GM12874 (cell line): ENCODE measurements at regions not wholly inside any gene's neighbourhood (a gene's known extent, or its start where the extent isn't known, plus 50 kb on each side); places are given as distances from the start of the nearest gene placed in this dataset.

ENCODE experiments used
- CTCF ChIP-seq: IDR thresholded peaks from 2 replicates; pipeline ENCODE4 v1.5.1; 2011; ENCODE audit warnings: low read depth, mild to moderate bottlenecking, control low read depth, low read length, moderate library complexity; ENCODE audit not compliant: insufficient read depth

GRCh38 chr1:238451781-238452310, 561.1 kb upstream of the ZP4 start:
- no peak for TF ChIP-seq CTCF

DNA sequence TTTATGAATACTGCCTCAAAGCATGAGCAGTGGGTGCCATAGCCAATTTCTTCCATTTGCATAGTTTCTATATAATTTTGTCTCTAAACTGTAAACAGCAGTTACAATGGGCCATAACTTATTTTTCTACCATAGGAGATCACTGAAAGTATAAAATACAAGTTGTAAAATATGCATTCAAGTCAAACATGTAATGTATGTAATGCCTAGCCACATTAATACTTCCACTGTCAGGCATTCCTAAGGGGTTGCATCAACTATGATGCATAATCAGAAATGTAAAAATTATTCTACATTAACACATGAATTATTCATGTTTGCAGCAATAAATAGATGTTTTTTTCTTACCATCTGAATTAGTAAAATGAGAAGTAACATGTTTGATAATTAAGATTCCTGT, 560.3 kb upstream of the ZP4 start:
- TF ChIP-seq CTCF: no peak

DNA sequence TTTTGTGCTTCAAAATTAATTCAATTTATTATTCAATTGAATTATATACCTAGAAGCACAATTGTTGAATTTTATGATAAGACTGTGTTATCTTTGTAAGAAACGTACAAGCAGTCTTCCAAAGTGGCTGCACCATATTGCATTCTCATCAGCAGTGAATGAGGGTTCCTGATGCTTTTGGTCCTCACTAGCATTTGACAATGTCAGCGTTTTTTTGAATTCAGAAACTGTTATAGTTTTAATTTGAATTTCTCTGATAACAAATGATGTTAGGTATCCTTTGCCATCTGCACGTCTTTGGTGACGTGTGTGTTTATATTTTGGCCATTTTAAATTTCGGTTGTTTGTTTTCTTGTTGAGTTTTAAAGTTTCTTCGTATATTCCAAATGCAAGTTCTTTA, 553.0 kb upstream of the ZP4 start:
- no peak for TF ChIP-seq CTCF

DNA sequence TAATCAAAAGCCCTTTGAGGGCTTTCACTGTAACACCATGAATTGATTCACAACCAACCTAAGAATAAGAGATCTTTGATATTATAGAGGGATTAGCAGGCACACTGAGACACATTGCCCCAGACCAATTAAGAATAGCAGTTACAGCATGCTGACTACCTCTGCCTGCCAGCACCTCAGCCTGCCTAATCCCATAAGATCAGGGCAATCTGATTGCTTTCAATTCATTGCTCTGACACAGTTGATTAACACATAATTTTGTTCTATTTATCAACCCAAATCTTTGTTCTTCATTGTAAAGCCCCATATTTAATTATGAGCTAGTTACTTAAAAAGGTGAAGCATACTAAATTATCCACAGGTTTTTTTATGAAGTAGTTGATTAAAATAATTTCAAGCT, 548.8 kb upstream of the ZP4 start:
- TF ChIP-seq CTCF: no peak

DNA sequence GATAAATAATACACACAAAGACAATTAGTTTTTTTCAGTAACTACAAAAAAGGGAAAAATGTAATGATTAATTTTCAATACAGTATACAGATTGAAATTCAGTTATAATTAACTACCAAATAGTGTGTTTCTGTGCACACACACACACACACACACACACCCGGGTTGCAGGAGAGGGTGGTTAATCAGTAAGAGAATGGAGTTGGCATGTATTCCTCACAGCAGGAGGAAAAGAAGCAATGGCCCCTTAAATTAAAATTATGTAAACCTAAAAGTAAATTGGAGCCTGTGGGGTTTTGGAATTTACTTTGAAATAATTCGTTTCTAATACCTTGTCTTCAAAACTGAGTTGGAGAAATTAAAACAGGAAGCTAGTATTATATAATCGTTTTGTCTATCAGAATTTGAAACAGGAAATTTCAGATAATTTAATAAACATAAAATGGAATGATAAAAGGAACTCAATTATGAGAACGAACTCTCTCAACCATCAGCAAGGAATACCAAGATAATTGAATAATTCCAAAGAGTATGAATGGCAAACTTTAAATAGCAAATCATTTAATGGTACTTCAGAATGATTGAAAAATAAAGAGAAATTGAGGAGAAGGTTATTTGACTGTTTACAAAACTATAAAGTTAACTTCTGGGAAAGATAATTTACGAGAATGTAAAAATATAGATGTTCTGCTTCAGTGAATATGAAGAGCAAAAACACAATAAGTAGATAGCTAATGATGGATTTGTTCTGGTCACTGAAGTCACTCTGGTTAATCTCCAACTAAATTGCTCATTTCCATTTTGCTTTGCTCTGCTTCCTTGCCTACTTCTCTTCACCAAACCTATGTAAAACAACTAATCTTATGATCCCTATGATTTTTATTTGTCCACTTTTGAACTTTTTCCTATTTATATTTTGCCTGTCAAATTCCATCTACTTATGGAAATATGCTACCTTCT, 547.9 kb upstream of the ZP4 start:
- TF ChIP-seq CTCF: no peak

DNA sequence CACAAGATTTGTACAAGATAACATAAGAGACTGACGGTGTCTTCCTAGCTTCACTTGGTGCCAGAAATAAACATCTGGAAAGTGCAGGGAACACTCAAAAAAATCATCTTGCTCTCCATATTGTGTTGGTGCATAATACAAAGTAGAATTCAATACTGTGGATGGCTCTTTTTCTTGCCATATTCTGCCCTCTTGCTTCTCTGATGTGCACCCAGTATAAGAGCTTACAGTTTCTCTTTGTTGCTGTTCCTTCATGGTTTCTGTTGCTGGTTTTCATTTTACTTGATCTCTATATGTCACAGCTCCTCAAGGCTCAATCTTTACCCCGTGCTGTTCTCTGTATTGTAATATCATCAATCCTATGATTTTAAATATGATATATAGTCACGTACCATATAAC, 528.5 kb upstream of the ZP4 start:
- no peak for TF ChIP-seq CTCF

DNA sequence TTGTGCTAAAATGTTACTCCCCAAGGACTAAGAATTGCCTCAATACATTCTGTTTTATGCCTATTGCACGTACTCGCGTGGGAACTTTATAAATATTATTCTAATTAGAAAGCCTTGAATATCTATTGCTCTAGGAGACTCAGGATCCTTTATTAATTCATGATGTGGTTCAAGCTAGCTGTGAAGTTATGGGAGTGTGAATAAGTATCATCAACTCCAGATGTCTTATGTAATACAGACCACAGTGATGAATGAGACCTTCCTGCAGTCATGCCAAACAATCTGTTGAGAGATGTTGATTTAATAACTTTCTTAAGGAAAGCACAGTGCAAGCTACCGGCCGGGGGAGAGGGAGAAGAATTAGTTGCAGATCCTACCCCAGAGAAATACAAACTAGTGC, 519.2 kb upstream of the ZP4 start:
- no peak for TF ChIP-seq CTCF
